GM18867 (cell line): ENCODE measurements at regions not wholly inside any gene's neighbourhood (a gene's known extent, or its start where the extent isn't known, plus 50 kb on each side); places are given as distances from the start of the nearest gene placed in this dataset.
"Not testable (repeated sequence)": the region's sequence is repeated elsewhere in the genome, so short reads cannot be mapped to it uniquely, and the experiment has no call there.

Experiments
- ATAC-seq: cut with Tn5 transposase; IDR thresholded peaks from one replicate; pipeline ENCODE4 v1.9.1; 2021; ENCODE audit warnings: mild to moderate bottlenecking, moderate library complexity; ENCODE audit not compliant: unreplicated experiment

DNA sequence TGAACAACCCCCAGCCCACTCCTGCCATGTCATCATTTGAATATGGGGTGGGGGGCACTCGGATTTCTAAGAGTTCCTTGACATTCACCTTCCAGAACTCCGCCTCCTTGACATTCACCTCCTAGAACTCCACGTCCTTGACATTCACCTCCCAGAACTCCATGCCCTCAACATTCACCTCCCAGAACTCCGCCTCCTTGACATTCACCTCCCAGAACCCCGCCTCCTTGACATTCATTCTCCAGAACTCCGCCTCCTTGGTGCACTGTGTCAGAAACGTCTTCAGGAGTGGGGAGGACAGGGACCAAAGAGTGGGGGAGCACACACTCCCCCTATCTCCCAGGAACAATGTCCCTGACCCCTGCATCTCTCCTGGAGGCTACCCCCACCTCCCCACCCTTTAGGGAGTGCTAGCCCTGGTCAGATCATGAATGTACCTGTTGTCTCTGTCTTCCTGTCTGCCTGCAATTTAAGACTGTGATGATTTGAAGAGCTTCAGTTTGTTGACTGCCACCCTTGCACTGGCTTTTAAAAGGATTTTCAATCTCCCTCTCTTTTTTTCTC, 110.1 kb downstream of the NPTX2 start:
- ATAC-seq: no peak

DNA sequence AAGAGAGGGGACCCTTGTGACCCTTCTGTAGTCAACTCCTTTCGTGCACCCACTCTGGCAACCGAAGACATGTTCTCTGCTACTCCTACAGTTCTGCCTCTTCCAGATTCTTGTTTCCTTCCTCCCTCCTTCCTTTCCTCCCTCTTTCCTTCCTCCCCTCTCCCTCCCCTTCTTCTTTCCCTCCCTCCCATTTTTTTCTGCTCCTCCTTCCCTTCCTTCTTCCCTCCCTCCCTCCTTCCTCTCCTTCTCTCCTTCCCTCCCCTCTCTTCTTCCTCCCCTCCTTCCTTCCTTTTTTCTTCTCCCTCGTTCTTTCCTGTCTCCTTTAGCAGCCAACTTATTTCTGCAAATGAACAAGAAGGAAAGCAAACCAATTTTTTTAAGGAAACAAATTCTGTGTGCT, 111.5 kb downstream of the NPTX2 start:
- ATAC-seq: no peak

DNA sequence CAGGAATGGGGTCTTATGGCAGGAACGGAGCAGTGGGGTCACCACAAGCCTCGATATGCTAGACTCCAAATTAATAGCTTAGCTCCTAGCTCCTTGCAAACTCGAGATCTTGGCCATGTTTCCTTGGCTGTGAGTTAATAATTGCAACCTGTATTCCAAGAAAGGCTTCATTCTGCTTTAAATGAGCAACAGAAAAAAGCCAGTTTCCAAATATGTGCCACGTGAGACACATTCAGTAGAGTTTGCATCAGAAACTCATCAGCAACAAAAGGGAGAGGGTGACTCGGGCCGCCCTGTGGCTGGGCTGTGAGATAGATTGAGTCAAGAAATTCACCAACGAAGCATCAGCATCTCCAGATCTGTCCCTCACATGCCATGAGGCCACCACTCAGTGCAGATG, 112.0 kb downstream of the NPTX2 start:
- ATAC-seq: no peak

DNA sequence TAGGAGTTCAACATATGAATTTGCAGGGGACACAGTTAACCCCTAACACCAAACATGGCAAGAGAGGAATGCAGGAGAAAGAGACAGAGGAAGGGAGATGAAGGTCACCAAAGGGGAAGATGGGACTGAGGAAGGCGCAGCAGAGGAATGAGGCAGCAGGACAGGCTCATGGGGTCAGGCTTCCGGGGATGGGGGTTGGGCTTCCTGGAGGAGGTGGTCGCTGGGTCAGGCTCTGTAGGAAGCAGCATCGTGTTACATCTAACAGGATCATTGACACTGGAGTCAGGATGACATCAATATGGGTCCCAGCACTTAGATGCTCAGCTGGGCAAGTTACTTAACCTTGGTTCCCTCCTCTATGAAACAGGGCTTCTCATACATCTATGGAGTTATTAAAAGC, 113.2 kb downstream of the NPTX2 start:
- ATAC-seq: no peak

DNA sequence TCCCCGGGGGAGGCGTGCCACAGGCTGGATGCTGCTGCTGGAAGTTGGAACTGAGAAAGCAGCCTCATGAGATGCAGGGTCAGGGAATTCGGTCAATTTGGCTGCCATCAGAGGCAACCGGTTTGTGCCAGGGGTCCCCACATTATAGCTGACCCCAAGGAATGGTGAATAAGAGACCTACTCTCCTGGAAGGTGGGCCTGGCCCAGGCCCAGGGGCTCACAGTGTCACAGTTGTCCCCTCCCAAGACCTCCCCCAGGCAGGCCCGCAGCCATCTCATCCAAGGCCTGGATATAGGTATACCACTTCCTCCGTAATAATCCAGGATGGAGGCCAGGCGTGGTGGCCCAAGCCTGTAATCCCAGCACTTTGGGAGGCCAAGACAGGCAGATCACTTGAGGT, 114.6 kb downstream of the NPTX2 start:
- no peak for ATAC-seq

DNA sequence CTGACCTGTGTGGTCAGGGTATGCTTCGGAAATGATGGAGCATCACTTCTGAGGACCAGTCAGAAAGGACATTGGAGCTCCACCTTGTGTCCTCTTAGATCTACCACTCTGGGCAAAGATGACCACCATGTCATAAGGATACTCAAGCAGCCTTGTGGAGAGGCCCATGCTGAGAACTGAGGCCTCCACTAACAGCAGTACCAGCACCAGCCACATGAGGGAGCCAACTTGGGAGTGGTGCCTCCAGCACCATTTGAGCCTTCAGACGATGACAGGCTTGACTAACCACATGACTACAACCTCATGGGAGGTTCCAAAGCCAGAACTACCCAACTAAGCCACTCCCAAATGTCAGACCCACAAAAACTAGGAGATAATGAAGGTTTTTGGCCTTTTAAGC, 116.0 kb downstream of the NPTX2 start:
- no peak for ATAC-seq

DNA sequence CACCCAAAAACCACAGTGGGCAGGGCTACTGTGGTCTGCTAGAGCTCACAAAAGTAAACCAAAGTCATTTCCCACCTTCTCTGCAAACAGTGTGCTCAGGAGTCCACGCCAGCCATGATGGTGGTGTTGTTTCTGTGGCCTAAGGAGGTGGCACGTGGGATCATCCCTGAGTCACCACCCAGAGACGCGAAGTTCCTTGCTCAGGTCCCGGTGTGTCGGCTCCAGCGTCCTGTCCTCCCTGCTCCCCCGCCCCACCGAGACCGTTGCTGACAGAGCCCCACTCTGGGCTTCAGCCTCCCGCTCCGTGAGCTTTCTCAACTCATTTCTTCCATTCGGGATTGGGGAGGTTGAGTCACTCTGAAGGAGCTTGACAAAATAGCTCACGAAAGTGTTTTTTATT, 118.7 kb downstream of the NPTX2 start:
- no peak for ATAC-seq

DNA sequence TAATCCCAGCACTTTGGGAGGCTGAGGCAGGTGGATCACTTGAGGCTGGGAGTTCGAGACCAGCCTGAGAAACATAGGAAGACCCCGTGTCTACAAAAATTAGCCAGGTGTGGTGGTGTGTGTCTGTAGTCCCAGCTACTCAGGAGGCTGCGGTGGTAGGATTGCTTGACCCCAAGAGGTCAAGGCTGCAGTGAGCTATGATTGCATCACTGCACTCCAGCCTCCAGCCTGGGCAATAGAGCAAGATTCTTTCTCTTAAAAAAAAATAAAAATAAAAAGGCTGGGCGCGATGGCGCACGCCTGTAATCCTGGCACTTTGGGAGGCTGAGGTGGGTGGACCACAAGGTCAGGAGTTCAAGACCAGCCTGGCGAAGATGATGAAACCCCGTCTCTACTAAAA, 119.4 kb downstream of the NPTX2 start:
- not testable (repeated sequence) for ATAC-seq

DNA sequence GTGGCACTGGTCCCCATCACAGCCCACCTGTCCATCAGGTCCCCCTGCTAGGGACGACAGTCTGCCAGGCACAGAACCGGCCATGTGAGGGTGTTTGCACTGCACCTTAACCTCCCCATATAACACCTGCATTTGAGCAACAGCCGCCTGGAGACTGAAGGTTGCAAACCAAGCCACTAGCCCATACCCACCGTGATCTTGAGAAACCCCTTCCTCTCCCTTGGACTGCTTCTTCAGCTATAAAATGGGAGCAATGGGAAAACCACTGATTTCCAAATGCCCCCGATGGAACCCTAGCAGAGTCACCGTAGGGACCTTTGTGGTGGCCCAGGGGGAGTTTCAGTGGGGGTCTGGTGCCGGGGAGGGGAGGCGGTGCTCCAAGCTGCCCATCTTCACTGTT, 120.1 kb downstream of the NPTX2 start:
- ATAC-seq: no peak

DNA sequence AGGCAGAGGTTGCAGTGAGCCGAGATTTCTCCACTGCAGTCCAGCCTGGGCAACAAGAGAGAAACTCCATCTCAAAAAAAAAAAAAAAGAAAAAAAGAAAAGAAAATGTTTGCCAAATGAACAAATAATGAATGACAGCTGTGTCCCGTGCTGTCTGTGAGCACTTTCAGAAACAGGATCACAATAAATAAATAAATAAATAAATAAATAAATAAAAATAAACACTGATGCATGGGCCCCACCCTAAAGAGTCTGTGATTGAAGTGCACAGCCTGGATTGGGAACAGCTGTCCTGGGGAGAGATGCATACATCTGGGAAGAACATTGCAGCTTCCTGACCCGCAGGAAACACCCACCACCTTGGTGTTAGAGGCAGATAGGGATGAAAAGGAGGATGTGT, 123.6 kb downstream of the NPTX2 start:
- ATAC-seq: no peak

DNA sequence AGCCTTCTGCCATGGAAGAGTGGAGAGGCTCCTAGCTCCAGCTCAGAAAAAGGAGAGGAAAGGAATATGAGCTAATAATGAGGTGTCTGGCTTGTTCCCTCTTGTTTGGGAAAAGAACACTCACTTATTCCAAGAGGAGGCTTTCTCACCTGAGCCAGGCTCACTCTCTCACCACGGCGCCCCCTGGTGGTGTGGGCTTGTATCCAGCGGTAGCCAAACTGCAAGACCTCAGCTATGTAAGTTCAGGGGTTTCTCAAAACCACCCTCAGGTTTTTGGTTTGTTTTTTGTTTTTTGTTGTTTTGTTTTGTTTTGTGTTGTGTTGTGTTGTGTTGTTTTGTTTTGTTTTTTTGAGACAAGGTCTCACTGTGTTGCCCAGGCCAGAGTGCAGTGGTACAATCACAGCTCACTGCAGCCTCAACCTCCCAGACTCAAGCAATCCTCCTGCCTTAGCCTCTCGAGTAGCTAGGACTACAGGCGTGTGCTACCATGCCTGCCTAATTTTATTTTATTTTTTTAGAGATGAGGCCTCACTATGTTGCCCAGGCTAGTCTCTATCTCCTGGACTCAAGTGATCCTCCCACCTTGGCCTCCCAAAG, 124.0 kb downstream of the TMEM130 start:
- no peak for ATAC-seq

DNA sequence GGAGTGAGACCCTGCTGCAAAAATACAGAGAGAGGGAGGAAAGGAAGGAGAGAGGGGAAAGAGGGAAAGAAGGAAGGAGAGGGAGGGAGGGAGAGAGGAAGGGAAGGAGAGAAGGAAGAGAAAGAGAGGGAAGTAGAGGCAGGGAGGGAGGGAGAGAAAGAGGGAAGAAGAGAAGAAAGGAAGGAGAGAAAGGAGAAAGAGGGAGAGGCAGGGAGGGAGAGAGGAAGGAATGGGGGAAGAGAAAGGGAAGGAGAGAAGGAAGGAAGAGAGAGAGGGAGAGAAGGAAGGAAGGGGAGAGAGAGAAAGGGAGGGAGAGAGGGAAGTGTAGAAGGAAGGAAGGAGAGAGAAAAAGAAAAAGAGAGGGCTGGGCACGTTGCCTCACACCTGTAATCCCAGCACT, 121.7 kb downstream of the TMEM130 start:
- no peak for ATAC-seq

DNA sequence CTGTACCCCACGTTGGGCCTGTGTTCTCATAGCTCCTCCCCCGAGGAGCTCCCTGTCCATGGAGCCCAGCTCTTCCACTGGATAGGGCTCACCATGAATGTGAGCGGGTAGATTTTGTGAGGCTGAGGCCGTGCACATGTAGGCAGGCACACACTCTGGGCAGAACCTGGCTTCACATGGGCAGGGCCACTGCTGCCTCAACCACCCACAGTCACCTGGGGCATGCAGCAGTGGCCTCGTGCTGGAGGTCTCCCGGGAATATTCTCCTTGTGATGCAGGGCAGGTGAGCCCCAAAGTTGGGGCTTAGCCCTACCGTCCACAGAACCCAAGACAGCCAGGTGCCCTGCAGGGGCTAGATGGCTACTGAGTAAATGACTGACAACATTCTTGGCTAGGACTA, 116.6 kb downstream of the TMEM130 start:
- no peak for ATAC-seq

DNA sequence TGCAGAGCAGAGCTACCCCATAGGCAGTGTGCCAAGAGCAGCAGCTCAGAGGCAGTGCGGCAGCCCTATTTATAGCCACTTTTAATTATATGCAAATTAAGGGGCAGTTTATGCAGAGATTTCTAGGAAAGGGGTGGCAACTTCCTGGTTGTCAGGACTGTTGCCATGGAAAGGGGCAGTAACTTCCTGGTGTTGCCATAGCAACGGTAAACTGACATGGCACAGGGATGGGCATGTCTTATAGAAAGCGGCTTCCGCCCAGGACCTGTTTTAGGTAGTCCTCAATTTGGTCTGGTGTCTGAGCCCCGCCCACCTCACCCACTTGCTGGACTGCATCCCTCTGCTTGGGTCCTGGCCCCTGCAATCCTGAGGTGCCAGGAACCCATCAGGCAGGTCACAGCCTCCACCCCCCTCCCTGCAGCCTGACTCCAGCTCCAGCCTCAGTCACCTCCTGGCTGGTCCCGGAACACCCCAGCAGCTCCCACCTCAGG, 115.8 kb downstream of the TMEM130 start:
- ATAC-seq: no peak

DNA sequence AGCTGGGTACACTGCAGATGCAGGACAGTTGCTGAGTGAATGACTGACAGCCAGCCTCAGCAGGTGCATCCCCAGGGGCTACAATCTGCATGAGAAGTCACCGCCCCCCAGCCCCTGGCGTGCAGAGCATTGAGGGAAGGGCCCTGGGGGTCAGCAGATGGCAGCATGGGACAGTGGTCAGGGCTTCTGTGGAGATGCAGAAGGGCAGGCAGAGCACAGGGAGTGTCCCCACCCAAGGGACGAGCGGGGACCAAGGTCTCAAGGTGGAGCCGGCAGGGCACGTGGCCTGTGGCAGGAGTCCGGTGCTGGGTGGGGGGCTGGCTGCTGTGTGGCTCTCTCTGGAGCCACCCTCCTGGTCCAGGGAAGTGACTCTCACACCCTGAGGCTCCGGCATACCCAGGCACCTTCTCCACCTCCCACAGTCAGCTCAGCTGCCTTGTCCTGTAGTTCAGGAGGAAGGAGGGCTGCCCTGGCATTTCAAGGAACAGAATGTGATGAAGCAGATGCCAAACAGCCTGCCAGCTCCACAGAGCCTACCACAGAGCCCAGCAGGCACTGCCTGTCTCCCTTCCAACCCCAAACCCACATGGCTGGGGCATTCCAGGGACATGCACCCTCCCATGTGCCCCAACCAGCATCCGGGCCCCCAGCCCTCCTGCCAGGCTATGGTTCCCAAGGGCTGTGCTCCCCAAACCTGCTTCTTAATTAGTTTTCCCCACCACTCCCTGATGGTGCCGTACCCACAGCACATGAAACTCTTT, 114.5 kb downstream of the TMEM130 start:
- no peak for ATAC-seq

DNA sequence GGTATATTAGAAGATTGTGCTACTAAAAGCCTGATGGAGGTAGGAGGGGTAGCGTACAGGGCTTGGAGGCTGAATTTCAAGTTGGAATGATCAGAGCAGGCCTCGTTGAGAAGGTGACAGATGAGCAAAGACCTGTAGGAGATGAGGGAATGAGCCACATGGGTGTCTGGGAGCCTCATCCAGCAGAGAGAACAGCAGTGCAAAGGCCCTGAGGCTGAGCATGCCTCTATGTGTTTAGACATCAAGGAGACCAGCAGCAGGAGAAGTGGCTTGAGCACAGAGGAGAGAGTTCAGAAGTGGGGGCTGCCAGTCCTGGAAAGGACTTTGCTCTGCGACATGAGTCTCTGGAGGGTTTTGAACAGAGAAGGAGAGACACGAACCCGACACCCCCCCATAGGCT, 111.7 kb downstream of the TMEM130 start:
- no peak for ATAC-seq

DNA sequence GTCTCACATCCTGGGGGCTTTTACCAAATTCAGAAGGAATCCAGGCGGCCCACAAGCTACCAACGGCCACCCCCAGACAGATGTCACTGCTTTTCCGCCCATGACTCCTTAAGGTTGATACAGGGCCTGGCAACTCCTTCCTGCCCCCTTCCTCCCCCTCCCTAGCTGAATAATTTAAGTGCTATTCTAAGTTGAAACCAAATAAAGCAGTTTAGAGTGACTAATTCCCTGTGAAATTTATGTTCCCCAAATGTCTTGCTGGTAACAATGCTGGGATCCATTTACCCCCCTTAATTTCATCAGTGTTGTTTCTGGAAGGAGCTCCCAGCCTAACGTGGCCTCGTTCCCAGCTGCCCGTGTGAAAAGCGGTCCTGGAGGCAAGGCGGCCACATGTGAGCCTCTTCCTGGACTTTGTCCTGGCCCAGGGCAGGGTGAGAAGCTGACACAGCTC, 109.6 kb downstream of the TMEM130 start:
- ATAC-seq: no peak

DNA sequence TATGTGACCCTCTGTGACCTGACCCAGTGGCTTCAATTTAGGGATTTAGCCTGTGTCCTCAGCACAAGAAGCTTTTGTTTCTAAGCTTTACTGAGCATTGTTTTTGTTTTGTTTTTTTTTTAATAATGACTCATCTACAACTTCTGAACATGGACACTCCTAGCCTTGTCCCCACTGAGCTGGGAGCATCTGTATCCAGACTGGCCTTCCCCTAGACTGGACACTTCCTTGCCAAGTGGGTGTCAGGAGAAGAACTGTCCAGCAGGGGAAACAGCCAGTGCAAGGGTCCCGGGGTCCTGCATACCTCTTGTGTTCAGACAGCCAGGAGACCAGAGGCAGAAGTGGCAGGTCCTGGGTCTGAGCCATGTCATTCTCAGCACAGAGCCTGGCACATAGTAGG, 108.6 kb downstream of the TMEM130 start:
- ATAC-seq: no peak

DNA sequence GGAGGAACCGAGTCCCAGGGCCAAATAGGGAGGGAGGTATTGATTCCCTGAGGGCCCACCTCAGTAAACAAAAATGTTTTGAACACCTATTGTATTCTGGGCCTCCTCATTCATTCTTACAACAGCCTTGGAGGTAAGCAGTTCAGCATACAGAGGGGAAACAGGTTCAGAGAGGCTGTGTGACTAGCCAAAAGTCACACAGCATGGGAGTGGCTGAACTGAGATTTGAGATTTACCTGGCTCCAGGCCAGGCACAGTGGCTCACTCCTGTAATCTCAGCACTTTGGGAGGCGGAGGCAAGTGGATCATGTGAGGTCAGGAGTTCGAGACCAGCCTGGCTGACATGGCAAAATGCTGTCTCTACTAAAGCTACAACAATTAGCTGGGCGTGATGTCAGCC, 107.2 kb downstream of the TMEM130 start:
- ATAC-seq: no peak

DNA sequence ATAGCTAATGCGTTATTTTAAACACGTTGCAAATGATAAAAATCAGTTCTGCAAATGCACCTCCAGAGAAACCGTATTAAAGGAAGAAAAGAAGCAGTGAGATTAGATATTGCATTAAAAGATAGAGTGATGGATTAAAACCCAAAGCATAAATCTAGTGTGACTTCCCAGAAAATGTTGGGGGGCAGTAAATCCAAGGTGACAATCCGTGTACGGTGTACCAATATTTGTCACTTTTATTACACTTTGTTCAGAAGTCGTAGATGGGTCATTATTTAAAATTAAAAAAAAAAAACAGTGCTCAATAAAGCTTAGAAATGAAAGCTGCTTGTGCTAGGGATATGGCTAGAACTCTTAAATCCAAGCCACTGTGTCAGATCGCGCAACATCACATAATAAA, 106.4 kb downstream of the TMEM130 start:
- ATAC-seq: no peak

DNA sequence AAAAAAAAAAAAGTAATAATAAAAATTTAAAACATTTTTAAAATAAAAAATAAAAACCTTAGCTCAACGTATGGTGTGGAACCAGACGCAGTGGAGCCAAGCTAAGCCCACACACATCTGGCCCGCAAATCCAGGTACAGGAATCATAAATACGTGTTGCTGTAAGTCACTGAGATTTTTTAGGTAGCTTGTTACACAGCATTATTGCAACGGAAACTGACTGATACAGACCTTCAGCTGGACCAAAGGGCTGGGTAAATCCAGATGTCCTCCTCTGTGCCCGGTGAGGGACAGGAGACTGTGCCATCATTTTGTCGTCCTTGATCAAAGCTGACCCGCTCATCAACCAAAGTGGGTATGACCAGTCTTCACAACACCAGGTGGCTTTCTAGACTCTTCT, 104.9 kb downstream of the TMEM130 start:
- no peak for ATAC-seq

DNA sequence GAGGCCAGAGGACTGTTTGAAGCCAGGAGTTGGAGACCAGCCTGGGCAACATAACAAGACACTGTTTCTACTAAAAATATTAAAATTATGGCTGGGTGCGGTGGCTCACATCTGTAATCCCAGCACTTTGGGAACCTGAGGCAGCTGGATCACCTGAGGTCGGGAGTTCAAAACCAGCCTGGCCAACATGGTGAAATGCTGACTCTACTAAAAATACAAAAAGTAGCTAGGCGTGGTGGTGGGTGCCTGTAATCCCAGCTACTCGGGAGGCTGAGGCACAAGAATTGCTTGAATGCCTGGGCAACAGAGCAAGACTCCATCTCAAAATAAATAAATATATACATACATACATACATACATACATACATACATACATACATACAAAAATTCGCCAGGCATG, 99.7 kb downstream of the TMEM130 start:
- ATAC-seq: not testable (repeated sequence)
